HG03442 (cell line): ENCODE measurements at regions not wholly inside any gene's neighbourhood (a gene's known extent, or its start where the extent isn't known, plus 50 kb on each side); places are given as distances from the start of the nearest gene placed in this dataset.

Experiments
- ATAC-seq: cut with Tn5 transposase; IDR thresholded peaks from one replicate; pipeline ENCODE4 v1.9.1; 2021; ENCODE audit warnings: mild to moderate bottlenecking, moderate library complexity; ENCODE audit not compliant: unreplicated experiment

DNA sequence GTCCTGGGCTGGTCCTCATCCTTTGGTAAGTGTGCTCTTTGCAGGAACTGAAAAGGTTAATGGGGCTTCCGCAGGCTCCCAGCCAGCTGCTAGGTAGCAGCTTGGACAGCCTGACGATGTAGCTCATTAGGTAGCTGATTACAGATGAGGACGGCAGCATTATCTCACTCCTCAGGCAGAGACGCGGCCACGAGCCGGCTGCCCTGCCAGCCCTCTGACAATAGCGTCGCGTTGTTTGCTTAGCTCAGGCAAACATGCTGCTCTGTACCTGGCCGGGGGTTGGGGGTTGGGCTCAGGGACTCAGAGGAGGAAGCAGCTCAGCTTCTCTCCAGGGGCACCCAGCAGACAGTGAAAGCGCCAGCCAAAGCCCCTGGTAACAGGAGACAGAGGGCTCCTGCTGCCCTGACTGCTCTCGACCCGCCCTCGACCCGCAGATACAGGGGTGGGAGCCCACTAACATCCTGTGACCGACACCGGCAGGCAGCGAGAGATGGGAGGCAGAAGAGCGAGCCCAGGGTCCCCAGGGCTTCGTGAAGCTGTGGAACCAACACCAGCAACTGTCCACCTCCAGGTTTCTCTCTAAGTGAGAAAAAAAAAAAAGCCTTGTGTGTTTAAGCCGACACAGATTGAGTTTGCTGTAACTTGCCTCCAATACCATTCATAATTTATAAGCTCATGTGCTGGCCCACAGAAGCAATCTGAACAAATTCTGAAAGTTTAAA, 53.4 kb upstream of the DLK1 start:
- ATAC-seq, result no peak

DNA sequence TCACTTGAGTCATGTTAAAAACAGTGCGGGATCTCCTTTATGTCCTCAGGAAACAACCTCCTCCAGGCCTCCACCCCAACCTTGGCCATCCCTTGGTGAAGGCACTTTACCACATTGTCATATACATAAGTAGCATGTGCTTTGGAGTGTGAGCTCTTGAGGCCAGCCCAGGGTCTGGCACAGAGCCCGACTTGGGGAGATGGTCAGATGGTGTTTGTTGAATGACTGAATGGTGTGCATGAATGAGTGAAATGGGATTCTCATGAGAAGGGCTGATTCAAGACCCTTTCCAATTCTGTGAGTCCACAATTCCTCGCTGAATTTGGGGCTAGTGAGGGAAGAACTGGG, 52.9 kb upstream of the DLK1 start:
- no peak for ATAC-seq

DNA sequence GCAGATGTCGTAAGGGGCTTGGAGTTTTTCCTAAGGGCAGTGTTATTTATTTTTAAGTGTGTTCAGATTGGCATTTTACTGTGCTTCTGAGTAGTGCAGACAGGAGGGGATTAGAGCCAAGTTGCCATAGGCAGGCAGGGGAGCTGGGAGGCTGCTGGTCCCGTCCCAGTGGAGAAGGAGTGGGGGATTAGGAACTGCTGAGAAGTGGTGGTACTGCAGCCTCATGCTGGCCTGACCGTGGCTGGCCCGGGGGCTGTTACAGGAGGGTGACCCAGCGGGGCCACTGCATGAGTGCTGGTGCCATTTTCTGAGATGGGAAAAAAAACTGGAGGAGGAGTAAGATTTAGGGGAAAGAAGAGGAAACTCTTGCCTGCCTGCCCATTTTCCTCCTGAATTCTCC, 52.3 kb upstream of the DLK1 start:
- ATAC-seq, result no peak

DNA sequence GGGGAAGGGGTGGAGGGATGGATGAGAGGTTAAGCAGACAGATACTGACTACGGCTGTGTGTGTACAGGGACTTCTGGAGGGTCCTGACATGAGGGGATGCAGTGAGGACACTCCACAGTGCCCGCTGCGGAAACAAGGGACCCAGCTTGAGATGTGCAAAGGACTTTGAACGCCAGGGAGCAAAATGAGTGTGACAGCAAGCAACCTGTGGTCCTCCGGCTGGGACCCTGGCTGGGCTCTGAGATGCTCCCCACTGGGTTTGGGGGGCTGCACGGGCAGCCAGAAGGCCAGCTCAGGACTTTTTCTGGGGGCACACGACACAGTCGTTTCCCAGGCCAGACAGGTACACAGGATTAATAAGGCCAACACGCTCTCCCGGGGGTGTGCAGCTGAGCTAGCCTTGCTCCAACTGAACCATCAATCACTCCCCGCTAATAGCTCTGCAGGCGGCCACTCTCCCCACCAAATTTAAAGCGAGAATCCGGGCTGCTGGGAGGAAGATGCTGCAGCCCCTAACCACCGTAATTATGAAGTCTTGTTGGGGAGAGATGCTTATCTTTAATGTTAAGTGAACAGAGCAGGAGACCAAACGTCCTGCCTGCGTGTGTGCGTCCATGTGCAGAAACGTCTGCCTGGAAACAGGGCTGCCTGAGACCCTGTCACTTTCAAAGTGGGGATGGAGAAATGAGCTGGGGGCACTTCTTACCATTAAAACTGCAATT, 51.6 kb upstream of the DLK1 start:
- ATAC-seq, result no peak

DNA sequence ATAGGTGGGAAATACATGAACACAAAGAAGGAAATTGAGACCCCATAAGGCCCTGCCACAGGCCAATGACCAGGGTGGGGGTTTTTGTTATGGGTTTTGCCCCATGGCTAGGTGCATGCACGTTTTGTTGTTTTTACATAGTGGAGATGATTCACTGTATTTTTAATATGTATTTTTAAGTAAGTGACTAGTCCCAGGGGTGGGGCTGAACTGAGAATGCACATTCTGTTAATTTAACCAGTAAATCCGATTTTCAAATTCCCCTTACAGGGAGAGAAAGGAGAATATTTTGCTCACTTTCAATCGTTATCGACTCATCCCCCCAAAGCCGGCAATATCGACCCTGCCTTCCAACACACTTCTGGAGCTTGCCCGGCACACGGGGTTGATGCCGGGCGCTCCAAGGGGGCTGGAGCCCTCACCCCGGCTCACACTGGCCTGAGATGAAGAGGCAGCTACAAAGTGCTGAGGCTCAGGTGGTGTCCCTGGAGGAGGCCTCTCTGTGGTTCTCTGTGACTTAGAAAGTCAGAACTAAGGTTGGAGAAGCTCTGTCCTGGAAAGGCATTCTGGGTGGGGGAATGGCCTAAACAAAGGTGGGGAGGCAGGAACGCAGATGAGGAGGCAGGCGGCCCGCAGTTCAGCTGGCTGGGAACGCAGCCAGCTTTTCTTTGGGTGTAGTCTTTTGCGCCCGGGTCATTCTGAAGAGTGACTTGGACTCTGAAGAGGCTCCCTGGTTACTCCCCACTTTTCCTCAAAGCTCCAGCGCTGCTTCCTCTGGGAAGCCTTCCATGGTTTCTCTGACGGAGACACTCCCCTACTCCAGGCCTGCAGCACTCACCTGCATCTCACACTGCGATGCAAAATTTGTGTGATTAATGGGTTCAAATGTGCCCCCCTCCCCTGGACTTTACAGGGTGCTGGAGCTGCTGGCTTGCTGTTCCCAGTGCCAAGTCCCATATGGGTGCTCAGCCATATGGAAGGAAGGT, 50.7 kb upstream of the DLK1 start:
- no peak for ATAC-seq
